ENCODE measurements at regions not wholly inside any gene's neighbourhood (a gene's known extent, or its start where the extent isn't known, plus 50 kb on each side); places are given as distances from the start of the nearest gene placed in this dataset.

DNA sequence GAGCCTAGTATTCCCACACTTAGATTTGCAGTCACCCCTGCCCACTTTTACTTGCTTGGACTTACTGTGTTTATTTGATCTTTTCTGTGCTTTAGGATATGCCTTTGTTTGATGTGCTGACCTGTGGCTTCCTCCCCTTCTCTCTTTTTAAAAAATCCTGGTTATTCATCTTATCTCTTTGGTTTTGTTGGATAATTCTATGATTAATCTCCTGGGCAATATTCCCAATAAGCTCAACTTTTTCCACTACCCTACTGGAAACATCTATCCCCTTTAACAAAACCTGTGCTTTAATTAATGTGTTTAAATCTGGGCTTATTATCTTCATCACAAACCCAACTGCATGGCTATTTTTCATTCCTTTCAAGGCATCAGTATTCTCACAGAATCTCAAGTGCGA, 476.0 kb upstream of the TGFBR2 start:
- DNase-seq, result no peak
- no peaks in the 10 kb centered on the region for H3K4me1 Mint-ChIP-seq
- ChIA-PET CTCF (ENCODE audit: partially characterized antibody) (interaction anchor here (1.4 kb wide), 1 partner anchor 17 kb away, joined by 4 read pairs; no protein-coding TSS in a partner anchor), POLR2A (ENCODE audit: partially characterized antibody) (no interaction called here)
- H3K36me3 Mint-ChIP-seq, result peaks cover 0 to 3% of the 10 kb centered on the region in 2 donors
- Histone ChIP-seq H3K9me3 (ENCODE audit: control insufficient read depth in 1 of 2, low read length in 2 of 2) (no peaks in the 10 kb centered on the region), H3K4me3 (ENCODE audit: low read length in 2 of 2) (no peak overlapping the region), H3K36me3 (ENCODE audit: insufficient read depth, low read length) (no peaks in the 10 kb centered on the region), H3K27ac (ENCODE audit: low read depth, low read length) (no peak overlapping the region), H3K27me3 (ENCODE audit: insufficient read depth, low read length) (no peaks in the 10 kb centered on the region), H3K4me1 (ENCODE audit: insufficient read depth, low read length) (no peaks in the 10 kb centered on the region)
- H3K9me3 Mint-ChIP-seq, result peaks cover 0 to 14% (median 4%) of the 10 kb centered on the region in 8 donors
- peaks cover 3 to 5% of the 10 kb centered on the region in 2 donors for H3K27me3 Mint-ChIP-seq
- no peak overlapping the region for H3K27ac Mint-ChIP-seq
- no peak overlapping the region for H3K4me3 Mint-ChIP-seq
- intact Hi-C loops (cut with micrococcal nuclease), result no loop called here

DNA sequence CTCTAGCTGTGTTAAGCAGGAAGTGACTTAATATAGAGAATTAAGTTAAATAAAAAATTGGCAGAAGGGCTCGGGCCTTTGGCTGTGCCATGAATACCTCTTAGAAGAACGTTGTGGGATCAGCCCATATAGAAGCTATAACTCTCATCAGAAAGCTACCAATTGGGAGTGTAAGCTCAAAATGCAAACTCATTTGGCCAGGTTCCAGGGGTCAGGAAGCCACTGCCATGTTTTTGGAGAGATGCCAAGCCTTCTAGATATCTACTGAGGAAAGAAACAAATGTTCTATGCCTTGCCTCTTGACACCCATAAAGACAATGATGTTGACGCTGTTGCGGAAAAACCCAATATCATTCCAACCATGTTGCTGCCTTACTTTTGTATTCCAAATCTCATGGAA, 475.2 kb upstream of the TGFBR2 start:
- H3K4me3 Mint-ChIP-seq, result no peak overlapping the region
- ChIA-PET CTCF (ENCODE audit: partially characterized antibody) (no interaction called here), POLR2A (ENCODE audit: partially characterized antibody) (no interaction called here)
- Histone ChIP-seq H3K9me3 (ENCODE audit: control insufficient read depth in 1 of 2, low read length in 2 of 2) (no peaks in the 10 kb centered on the region), H3K4me1 (ENCODE audit: insufficient read depth, low read length) (no peaks in the 10 kb centered on the region), H3K27ac (ENCODE audit: low read depth, low read length) (no peak overlapping the region), H3K4me3 (ENCODE audit: low read length in 2 of 2) (no peak overlapping the region), H3K27me3 (ENCODE audit: insufficient read depth, low read length) (no peaks in the 10 kb centered on the region), H3K36me3 (ENCODE audit: insufficient read depth, low read length) (no peaks in the 10 kb centered on the region)
- H3K4me1 Mint-ChIP-seq, result no peaks in the 10 kb centered on the region
- DNase-seq, result no peak
- H3K27ac Mint-ChIP-seq, result no peak overlapping the region
- intact Hi-C loops (cut with micrococcal nuclease), result no loop called here
- peaks cover 0 to 18% (median 7%) of the 10 kb centered on the region in 8 donors for H3K9me3 Mint-ChIP-seq
- peaks cover 2 to 7% of the 10 kb centered on the region in 2 donors for H3K27me3 Mint-ChIP-seq
- peaks cover 0 to 3% of the 10 kb centered on the region in 2 donors for H3K36me3 Mint-ChIP-seq

DNA sequence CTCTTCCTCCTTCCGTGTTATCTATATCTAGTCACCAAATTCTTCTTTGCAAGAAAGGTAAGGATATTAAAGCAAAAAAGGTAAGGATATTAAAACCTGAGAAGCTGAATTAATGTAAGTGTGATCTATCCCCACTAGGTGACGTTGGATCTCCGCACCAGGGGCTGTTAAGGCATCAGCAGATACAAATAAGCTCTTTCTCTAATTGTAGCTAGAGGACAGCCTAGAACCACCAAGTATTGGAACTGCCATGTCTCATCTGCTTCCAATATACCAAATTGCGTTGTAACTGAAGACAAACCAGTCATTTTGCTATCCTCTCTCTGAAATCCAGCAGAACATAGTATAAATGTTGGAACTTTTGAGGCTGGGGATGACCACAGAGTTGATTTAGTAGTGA, 471.2 kb upstream of the TGFBR2 start:
- DNase-seq, result no peak
- H3K4me1 ChIP-seq (ENCODE audit: insufficient read depth, low read length), result no peaks in the 10 kb centered on the region
- H3K4me3 Mint-ChIP-seq, result no peak overlapping the region
- H3K4me3 ChIP-seq (ENCODE audit: low read length in 2 of 2), result no peak overlapping the region
- H3K27ac Mint-ChIP-seq, result no peak overlapping the region
- H3K36me3 Mint-ChIP-seq, result no peaks in the 10 kb centered on the region
- H3K9me3 Mint-ChIP-seq, result peaks cover 4 to 11% (median 9%) of the 10 kb centered on the region in 8 donors
- CTCF ChIA-PET (ENCODE audit: partially characterized antibody), result interaction anchor here (0.7 to 1.3 kb wide), 2 partner anchors 16 to 62 kb away, joined by 3 to 4 read pairs; no protein-coding TSS in a partner anchor
- no peaks in the 10 kb centered on the region for H3K4me1 Mint-ChIP-seq
- POLR2A ChIA-PET (ENCODE audit: partially characterized antibody), result no interaction called here
- H3K27me3 Mint-ChIP-seq, result peaks cover 0 to 9% of the 10 kb centered on the region in 2 donors
- intact Hi-C loops (cut with micrococcal nuclease), result no loop called here
- no peaks in the 10 kb centered on the region for H3K36me3 ChIP-seq (ENCODE audit: insufficient read depth, low read length)
- H3K27me3 ChIP-seq (ENCODE audit: insufficient read depth, low read length), result no peaks in the 10 kb centered on the region
- H3K27ac ChIP-seq (ENCODE audit: low read depth, low read length), result no peak overlapping the region
- no peaks in the 10 kb centered on the region for H3K9me3 ChIP-seq (ENCODE audit: control insufficient read depth in 1 of 2, low read length in 2 of 2)

DNA sequence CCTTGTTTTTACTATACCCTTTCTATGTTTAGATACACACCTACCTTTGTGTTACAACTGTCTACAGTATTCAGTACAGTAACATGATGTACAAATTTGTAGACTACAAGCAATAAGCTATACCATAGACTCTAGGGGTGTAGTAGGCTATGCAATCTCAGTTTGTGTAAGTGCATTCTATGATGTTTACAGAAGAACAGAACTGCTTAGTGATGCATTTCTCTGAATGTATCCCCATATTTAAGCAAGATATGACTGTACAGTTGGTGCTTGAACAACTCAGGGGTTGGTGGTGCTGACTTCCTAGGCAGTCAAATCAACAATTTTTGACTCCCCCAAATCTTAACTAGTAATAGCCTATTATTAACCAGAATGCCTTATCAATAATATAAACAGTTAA, 467.1 kb upstream of the TGFBR2 start:
- Mint-ChIP-seq H3K4me1 (no peaks in the 10 kb centered on the region), H3K9me3 (peaks cover 4 to 11% (median 9%) of the 10 kb centered on the region in 8 donors), H3K27ac (no peak overlapping the region), H3K36me3 (no peaks in the 10 kb centered on the region), H3K4me3 (no peak overlapping the region), H3K27me3 (peaks cover 0 to 5% of the 10 kb centered on the region in 2 donors)
- no peaks in the 10 kb centered on the region for H3K27me3 ChIP-seq (ENCODE audit: insufficient read depth, low read length)
- no peak overlapping the region for H3K4me3 ChIP-seq (ENCODE audit: low read length in 2 of 2)
- no peaks in the 10 kb centered on the region for H3K36me3 ChIP-seq (ENCODE audit: insufficient read depth, low read length)
- H3K9me3 ChIP-seq (ENCODE audit: control insufficient read depth in 1 of 2, low read length in 2 of 2), result no peaks in the 10 kb centered on the region
- H3K4me1 ChIP-seq (ENCODE audit: insufficient read depth, low read length), result no peaks in the 10 kb centered on the region
- intact Hi-C loops (cut with micrococcal nuclease), result no loop called here
- CTCF ChIA-PET (ENCODE audit: partially characterized antibody), result interaction anchor here (1.0 to 1.4 kb wide), 2 partner anchors 26 to 56 kb away, joined by 3 to 4 read pairs; no protein-coding TSS in a partner anchor
- no peak overlapping the region for H3K27ac ChIP-seq (ENCODE audit: low read depth, low read length)
- POLR2A ChIA-PET (ENCODE audit: partially characterized antibody), result no interaction called here
- DNase-seq, result no peak

DNA sequence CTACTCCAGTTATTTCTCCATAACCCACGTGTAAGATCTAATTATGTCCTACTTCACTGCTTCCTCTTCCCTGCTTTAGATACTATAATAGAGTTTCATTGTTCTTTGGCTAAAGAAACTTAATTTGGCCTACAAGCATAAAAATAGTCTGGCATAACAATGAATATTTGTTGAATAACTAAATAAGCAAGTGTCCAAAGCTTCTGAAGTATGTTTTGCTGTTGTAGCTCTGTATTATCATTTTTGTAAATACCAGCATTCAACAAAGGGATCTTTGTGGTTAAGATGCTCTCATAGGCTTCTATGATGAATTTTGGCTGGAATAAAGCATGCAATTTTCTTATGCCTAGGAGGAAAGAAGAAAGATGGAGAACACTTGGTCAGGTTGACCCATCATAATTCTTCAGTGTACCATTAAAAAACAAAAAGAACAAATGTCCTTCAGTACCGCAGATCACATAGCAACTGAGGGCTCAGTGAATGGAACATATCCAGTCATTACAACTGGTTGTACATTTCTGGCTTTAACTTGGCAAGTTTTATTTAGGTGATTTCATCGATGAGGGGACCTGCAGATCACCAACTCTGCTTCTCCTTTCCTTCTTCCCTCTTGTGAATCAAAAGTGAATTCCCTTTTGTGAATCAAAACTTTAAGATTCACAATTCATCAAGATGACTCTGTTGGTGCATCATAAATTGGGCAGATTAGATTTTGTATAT, 465.9 kb upstream of the TGFBR2 start:
- ChIA-PET POLR2A (ENCODE audit: partially characterized antibody) (no interaction called here), CTCF (ENCODE audit: partially characterized antibody) (interaction anchor here (0.7 to 1.4 kb wide), 2 partner anchors 27 to 1682 kb away, joined by 3 to 4 read pairs; no protein-coding TSS in a partner anchor)
- Mint-ChIP-seq H3K27ac (no peak overlapping the region), H3K4me3 (no peak overlapping the region), H3K4me1 (no peaks in the 10 kb centered on the region), H3K9me3 (peaks cover 4 to 11% (median 9%) of the 10 kb centered on the region in 8 donors), H3K27me3 (peaks cover 0 to 3% of the 10 kb centered on the region in 2 donors), H3K36me3 (no peaks in the 10 kb centered on the region)
- intact Hi-C loops (cut with micrococcal nuclease), result no loop called here
- Histone ChIP-seq H3K4me3 (ENCODE audit: low read length in 2 of 2) (no peak overlapping the region), H3K9me3 (ENCODE audit: control insufficient read depth in 1 of 2, low read length in 2 of 2) (no peaks in the 10 kb centered on the region), H3K27ac (ENCODE audit: low read depth, low read length) (no peak overlapping the region), H3K36me3 (ENCODE audit: insufficient read depth, low read length) (no peaks in the 10 kb centered on the region), H3K4me1 (ENCODE audit: insufficient read depth, low read length) (no peaks in the 10 kb centered on the region), H3K27me3 (ENCODE audit: insufficient read depth, low read length) (no peaks in the 10 kb centered on the region)
- no peak for DNase-seq

DNA sequence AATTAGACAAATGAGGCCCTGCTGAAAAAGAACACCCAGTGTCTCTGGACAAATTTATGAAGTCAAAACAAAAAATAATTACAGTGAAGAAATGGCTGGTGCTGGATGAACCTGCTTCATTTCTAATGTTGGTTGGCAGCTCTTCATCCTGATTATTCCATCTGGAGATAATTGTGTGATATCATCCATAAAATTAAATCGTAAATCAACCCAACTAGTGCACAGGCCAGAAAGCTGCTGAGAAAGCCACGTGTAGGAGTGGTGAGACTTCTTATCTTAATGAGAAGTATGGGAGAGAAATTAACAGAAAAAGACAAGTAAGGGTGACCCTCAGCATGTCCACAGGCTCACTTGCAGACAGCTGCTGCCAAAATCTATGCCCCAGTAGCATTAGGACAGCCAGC, 465.2 kb upstream of the TGFBR2 start:
- Mint-ChIP-seq H3K27me3 (peaks cover 0 to 1% of the 10 kb centered on the region in 2 donors), H3K4me1 (no peaks in the 10 kb centered on the region), H3K36me3 (no peaks in the 10 kb centered on the region), H3K27ac (no peak overlapping the region), H3K4me3 (no peak overlapping the region), H3K9me3 (peaks cover 2 to 7% (median 6%) of the 10 kb centered on the region in 8 donors)
- DNase-seq, result no peak
- Histone ChIP-seq H3K36me3 (ENCODE audit: insufficient read depth, low read length) (no peaks in the 10 kb centered on the region), H3K27ac (ENCODE audit: low read depth, low read length) (no peak overlapping the region), H3K4me1 (ENCODE audit: insufficient read depth, low read length) (no peaks in the 10 kb centered on the region), H3K4me3 (ENCODE audit: low read length in 2 of 2) (no peak overlapping the region), H3K9me3 (ENCODE audit: control insufficient read depth in 1 of 2, low read length in 2 of 2) (no peaks in the 10 kb centered on the region), H3K27me3 (ENCODE audit: insufficient read depth, low read length) (no peaks in the 10 kb centered on the region)
- ChIA-PET POLR2A (ENCODE audit: partially characterized antibody) (no interaction called here), CTCF (ENCODE audit: partially characterized antibody) (no interaction called here)
- intact Hi-C loops (cut with micrococcal nuclease), result no loop called here

DNA sequence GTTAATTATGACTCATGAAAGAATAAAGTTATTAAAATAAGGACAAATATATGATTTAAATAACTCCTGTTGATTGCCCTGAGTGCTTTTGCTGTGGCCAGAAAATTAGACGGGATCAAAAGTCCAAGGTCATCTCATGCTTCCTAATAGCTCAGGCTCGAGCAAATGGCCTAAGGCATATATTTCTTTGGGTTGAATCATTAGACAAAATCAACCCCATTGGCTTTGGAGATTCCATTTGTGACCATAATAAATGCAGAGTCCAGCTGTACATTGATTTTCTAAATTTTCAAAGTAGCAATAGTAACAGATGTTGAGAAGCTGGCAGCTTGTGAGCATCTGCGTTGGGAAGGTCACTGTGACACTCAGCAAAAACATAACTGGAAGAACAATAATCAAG, 464.5 kb upstream of the TGFBR2 start:
- no peaks in the 10 kb centered on the region for H3K36me3 Mint-ChIP-seq
- no peaks in the 10 kb centered on the region for H3K36me3 ChIP-seq (ENCODE audit: insufficient read depth, low read length)
- H3K9me3 ChIP-seq (ENCODE audit: control insufficient read depth in 1 of 2, low read length in 2 of 2), result no peaks in the 10 kb centered on the region
- no peak overlapping the region for H3K4me3 ChIP-seq (ENCODE audit: low read length in 2 of 2)
- H3K4me3 Mint-ChIP-seq, result no peak overlapping the region
- no peaks in the 10 kb centered on the region for H3K4me1 ChIP-seq (ENCODE audit: insufficient read depth, low read length)
- no peaks in the 10 kb centered on the region for H3K27me3 Mint-ChIP-seq
- ChIA-PET CTCF (ENCODE audit: partially characterized antibody) (no interaction called here), POLR2A (ENCODE audit: partially characterized antibody) (no interaction called here)
- DNase-seq, result no peak
- H3K27ac ChIP-seq (ENCODE audit: low read depth, low read length), result no peak overlapping the region
- H3K9me3 Mint-ChIP-seq, result peaks cover 0 to 2% (median 0%) of the 10 kb centered on the region in 8 donors
- no peak overlapping the region for H3K27ac Mint-ChIP-seq
- no peaks in the 10 kb centered on the region for H3K4me1 Mint-ChIP-seq
- intact Hi-C loops (cut with micrococcal nuclease), result no loop called here
- no peaks in the 10 kb centered on the region for H3K27me3 ChIP-seq (ENCODE audit: insufficient read depth, low read length)
